Stimulated activated CD4-positive, alpha-beta T cell treated with anti-CD3 and anti-CD28 coated beads, Interleukin-12 subunit alpha, Interleukin-12 subunit beta, amount 100 ng/mL, for 48 hours (primary cell): ENCODE measurements at regions not wholly inside any gene's neighbourhood (a gene's known extent, or its start where the extent isn't known, plus 50 kb on each side); places are given as distances from the start of the nearest gene placed in this dataset.
"Not testable (repeated sequence)": the region's sequence is repeated elsewhere in the genome, so short reads cannot be mapped to it uniquely, and the experiment has no call there.

Experiments used
- DNase-seq, 3 donors: peaks; one replicate each; pipeline ENCODE4 v3.0.0-alpha.2; 2020; ENCODE audit warnings: low read depth in 2 of 3, low spot score in 1 of 3

- DNase-seq = no peak
Measured at GRCh38 chrY:7417946-7418345, 506.4 kb upstream of the AMELY start.

- DNase-seq = no peak
Measured at GRCh38 chrY:7416406-7416805, 504.9 kb upstream of the AMELY start.

- no peak for DNase-seq
Measured at GRCh38 chrY:7415157-7415633, 503.6 kb upstream of the AMELY start.

GRCh38 chrY:7390056-7390455 is 478.5 kb upstream of the AMELY start:
- no peak for DNase-seq

- DNase-seq = no peak
Measured at GRCh38 chrY:7382988-7383387, 471.4 kb upstream of the AMELY start.

GRCh38 chrY:7377091-7377490 is 465.5 kb upstream of the AMELY start:
- no peak for DNase-seq

GRCh38 chrY:7374485-7374884 is 462.9 kb upstream of the AMELY start:
- DNase-seq = not testable (repeated sequence)

GRCh38 chrY:7371953-7372352 is 460.4 kb upstream of the AMELY start:
- DNase-seq = not testable (repeated sequence)

- not testable (repeated sequence) for DNase-seq
Measured at GRCh38 chrY:7371026-7371425, 459.5 kb upstream of the AMELY start.

- DNase-seq = no peak
Measured at GRCh38 chrY:7359520-7359919, 448.0 kb upstream of the AMELY start.

- DNase-seq = no peak
Measured at GRCh38 chrY:7358103-7358752, 446.7 kb upstream of the AMELY start.

GRCh38 chrY:7355891-7356290 is 444.3 kb upstream of the AMELY start:
- not testable (repeated sequence) for DNase-seq

- DNase-seq = no peak
Measured at GRCh38 chrY:7344661-7345060, 433.1 kb upstream of the AMELY start.

GRCh38 chrY:7343261-7343660 is 431.7 kb upstream of the AMELY start:
- no peak for DNase-seq

- DNase-seq = peak in 1 of 3 donors; percentile 34
Measured at GRCh38 chrY:7342732-7343131, 431.2 kb upstream of the AMELY start.

GRCh38 chrY:7339391-7340087 is 428.0 kb upstream of the AMELY start:
- DNase-seq = no peak

GRCh38 chrY:7336023-7336873 is 424.7 kb upstream of the AMELY start:
- no peak for DNase-seq

GRCh38 chrY:7334449-7334848 is 422.9 kb upstream of the AMELY start:
- no peak for DNase-seq

- DNase-seq = no peak
Measured at GRCh38 chrY:7326296-7327246, 415.0 kb upstream of the AMELY start.

- no peak for DNase-seq
Measured at GRCh38 chrY:7325531-7325930, 414.0 kb upstream of the AMELY start.

- DNase-seq = no peak
Measured at GRCh38 chrY:7320751-7321150, 409.2 kb upstream of the AMELY start.
